ENCODE measurements at regions not wholly inside any gene's neighbourhood (a gene's known extent, or its start where the extent isn't known, plus 50 kb on each side); places are given as distances from the start of the nearest gene placed in this dataset.

DNA sequence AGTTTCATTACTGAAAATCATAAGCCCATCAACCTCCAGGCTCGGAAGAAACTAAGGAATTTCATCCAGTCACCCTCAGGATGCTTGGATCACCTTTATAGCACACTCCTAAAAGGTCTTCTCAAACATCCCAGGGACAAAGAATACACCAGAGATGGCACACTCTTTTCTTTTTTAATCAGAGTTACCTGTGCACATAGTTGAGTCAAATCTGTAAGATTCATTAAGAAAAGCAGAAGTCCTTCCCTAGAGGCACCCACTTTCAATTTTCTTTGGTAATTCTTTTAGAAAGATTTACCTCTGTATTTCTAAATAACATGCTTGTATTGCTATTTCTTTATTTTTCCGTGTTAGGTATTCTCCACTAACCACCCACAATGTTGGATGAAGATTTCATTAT, 50.6 kb upstream of the IL6 start:
- no peak for DNase-seq (ENCODE audit: extremely low spot score, insufficient read length, low read depth)
- peak; percentile 49 for FAIRE-seq

DNA sequence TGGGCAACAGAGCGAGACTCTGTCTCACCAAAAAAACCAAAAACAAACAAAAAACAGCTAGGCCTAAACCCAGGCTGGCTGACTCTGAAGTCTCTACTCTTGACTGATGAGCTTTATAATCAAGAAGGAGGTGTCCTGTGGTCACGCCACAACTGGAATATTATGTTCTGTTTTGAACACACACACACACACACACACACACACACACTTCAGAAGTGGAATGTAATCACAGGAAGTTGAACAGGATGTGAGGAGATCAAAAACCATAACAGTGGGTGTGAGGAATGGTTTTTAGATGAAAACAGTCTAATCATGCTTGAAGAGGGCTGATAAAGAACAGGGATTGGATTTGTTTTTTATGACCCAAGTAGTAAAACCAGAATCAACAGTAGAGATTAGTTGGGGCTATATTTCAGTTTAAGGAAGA, 51.1 kb upstream of the IL6 start:
- DNase-seq (ENCODE audit: extremely low spot score, insufficient read length, low read depth) (no peak), FAIRE-seq (peak; percentile 29)

GRCh38 chr7:22675421-22675820, 51.6 kb upstream of the IL6 start:
- no peak for DNase-seq (ENCODE audit: extremely low spot score, insufficient read length, low read depth)
- no peak for FAIRE-seq

DNA sequence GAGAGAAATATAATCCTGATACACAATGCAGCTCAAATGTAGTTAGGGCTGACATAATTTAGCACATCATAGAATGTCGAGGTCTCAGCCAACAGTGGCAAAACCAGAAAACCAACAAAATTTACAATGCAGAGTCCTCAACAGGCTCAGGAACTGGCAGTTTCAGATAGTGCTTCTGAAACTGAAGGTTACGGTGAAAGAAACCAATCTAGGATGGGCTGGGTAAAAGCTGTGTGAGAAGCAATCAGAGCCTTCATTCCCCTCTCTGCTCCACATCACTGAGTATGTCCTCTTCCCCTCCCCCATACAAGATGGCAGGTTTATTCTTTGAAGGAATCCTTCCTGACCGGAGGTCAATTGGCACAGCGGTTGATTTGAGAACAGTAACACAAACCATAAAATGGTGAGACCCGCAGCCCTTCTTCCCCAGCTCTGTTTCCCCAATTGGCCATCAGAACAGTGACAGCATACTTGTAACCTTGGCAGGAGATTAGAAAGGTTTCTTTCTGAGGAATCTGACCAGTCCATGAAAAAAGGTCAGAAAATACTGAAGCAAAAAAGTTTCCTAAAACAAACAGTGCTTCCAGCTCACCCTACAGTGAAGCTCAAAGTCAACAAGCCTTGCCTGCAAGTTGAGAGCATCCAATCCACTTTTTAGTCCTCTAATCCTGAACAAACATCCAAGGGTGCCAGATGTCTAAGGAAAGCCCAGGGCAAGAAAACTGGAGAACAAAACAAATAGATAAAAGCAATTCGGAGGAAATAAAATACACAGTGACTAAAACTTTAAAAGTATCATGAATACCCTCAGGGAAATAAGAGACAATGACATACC, 53.9 kb upstream of the IL6 start:
- FAIRE-seq = peak; percentile 78
- DNase-seq (ENCODE audit: extremely low spot score, insufficient read length, low read depth) = no peak

DNA sequence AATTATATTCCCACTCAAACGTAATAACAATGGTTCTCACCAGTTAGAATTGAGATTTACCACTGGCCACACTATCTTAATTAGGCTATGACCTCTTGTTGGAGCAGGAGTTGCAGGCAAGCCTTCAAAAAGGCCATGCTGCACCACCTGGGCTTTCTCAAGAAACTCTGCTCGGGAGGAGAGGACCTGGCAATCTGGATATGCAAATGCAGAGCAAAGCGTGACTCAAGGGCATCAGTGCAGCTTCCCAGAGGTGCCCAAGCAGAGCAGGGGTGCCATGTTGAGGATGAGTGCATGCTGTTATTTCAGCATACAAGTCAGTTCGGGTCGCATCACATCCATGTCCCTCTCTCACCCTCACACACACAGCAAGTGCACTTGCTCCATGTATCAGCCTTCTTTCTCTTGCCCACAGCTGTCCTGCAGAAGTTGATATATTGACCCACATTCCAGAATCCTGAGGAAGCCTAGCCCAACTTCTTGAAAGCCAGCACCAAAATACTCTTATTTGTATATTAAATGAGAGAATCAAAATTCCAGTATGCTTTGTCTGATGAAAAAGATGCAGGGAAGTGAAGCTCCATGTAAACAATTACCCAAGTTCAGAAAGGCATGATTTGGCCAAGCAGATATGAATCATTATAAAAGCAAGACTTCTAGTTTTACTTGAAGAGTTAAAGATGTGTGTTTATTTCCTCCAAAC, 55.7 kb upstream of the IL6 start:
- FAIRE-seq = no peak
- no peak for DNase-seq (ENCODE audit: extremely low spot score, insufficient read length, low read depth)

DNA sequence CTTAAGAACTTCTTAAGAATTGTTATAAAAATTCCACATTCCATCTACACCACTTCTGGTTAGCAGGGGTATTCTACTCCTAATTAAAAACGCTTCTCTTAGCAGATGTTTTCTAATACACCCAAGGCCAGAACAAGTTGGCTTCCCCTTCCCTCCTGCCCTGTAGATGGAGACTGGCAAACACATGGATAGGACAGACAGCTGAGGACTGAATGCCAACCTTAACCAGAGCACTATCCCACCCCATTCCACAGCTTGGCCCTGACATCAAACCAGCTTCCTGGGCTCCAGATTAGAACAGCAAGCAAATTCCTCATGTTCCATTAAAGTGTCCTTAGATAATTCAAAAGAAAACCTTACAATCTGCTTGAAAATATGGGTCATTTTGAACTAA, 56.6 kb upstream of the IL6 start:
- no peak for FAIRE-seq

DNA sequence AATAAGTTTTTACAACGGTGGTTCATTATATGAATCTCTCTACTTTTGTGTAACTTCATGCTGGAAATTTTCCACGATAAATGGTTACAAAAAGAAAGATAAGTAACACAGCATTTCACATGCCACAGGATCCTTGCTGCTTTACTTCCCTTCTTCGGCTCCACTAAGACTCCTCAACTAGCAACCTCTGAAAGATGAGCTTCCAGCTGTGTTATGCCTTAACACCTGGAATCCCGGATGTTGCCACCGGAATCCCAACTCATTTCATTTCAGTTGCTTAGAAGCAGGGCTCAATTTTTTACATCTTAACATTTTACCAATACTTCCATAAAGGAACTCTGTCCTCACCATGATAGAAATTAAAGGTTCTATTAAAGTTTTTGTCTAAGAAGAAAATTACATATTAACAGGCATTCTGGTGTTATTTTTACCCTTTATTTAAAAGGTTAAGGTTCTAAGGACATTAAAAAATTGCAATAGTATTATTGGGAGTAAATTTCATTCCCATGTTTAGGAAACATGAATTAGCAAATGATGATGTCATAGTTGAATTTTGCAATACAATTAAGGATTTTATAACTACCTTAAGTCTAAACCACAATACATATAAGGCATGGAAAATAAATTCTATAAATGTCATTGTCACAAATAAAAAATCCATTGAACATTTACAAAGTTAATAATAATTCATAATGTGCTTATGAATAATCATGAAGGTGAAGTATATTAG, 57.1 kb upstream of the IL6 start:
- FAIRE-seq (no peak), DNase-seq (ENCODE audit: extremely low spot score, insufficient read length, low read depth) (no peak)

More for the DNA sequence above, 56.6 kb upstream of the IL6 start:
- DNase-seq (ENCODE audit: extremely low spot score, insufficient read length, low read depth) = no peak

DNA sequence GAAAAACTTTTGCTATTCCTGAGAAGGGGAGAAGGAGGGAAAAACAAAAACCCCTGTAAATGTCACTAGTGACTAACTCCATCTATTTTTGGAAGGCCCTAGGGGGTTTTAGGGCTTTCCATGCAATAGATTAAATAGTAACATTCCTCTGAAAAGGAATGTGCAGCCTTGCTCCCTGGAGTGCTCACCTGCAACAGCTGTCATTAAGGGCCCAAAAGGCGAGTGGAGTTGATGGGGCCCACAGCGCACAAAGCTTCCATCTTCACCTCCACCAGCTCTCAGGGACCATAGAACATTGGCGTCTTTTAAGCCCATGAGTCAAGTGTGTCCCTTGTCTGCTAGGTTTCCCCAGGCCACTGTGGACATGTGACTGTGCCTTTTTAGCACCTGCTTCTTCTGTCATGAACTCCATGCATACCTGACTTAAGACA, 58.0 kb upstream of the IL6 start:
- FAIRE-seq (no peak), DNase-seq (ENCODE audit: extremely low spot score, insufficient read length, low read depth) (no peak)

GRCh38 chr7:22667562-22668239, 59.3 kb upstream of the IL6 start:
- DNase-seq (ENCODE audit: extremely low spot score, insufficient read length, low read depth) (no peak), FAIRE-seq (no peak)

- FAIRE-seq (no peak), DNase-seq (ENCODE audit: extremely low spot score, insufficient read length, low read depth) (no peak)
Measured at GRCh38 chr7:22667187-22667561, 59.8 kb upstream of the IL6 start.

DNA sequence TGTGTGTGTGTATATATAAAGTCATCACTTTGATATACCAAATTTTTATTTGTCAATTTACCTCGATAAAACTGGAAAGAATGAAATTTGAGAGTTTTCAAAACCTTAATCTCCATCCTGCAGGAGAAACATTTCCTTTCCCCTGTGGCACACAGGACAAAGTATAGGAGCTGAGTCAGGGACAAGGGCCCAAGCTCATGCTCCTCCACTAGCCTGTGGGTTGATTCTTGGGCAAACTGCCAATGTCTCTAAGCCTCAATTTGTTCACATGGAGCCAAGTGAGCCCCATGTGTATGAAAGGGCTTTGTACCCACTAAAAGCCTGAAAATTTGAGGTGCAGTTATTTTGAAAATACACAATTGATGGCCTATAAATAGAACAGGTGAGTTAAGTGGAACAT, 60.3 kb upstream of the IL6 start:
- no peak for DNase-seq (ENCODE audit: extremely low spot score, insufficient read length, low read depth)
- FAIRE-seq = no peak

GRCh38 chr7:22665923-22666322, 61.1 kb upstream of the IL6 start:
- no peak for DNase-seq (ENCODE audit: extremely low spot score, insufficient read length, low read depth)
- FAIRE-seq = no peak

DNA sequence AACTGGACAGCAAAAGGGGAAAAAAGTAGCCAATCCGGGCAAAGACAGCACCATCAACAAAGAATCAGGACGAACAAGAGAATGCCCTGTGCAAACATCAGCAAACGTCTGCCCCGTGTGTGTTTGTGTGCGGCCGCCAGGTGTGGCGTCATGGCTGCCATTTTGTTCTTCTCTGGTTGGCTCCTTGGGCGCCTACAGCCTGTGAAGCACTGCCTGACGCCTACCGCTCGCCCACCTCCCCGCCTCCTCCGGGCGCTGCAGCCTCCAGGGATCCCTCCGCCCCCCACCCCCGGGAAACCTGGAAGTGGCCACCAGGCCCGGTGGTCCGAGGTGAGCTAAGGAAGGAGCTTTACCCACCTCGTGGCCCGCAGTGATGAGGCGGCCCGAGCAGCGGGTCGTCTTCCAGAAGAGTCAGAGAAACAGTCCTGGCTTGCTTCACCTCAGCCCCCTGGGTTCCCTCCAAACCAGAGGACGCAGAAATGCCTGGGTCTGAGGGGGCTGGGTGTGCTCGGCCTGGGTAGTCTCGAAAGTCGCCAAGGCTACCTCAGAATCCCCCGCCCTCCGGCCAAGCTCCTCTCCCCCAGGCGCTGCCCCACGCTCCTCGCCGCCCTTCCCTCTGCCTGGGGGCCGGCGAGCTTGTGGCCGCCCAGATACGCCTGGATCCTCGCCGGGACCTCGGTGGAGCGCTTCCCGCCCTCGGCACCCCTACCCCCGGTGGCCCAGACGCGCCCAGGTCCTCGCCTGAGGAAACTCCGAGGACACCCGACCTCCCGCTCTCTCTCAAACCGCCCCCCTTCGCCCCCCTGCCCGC, 61.8 kb upstream of the IL6 start:
- no peak for FAIRE-seq
- DNase-seq (ENCODE audit: extremely low spot score, insufficient read length, low read depth) = no peak

DNA sequence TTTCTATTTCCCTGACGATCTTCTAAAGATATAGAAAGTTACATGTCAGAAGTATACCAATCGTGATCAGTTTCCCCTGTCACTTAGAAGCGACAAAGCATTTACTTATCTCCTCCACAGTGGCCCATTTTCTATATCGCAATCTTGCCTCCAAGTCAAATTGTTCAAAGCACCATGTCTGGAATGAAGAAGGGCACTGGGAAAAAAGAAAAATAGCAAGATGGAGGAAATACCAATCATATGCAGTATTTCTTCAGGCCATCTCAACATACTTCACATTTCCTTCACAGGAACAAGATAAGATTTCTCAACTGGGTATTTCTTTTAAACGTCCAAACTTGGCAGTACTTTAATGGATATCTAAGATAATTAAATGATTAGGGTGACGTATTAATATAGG, 63.3 kb upstream of the IL6 start:
- FAIRE-seq (no peak), DNase-seq (ENCODE audit: extremely low spot score, insufficient read length, low read depth) (no peak)

GRCh38 chr7:22663357-22663718, 63.7 kb upstream of the IL6 start:
- no peak for DNase-seq (ENCODE audit: extremely low spot score, insufficient read length, low read depth)

DNA sequence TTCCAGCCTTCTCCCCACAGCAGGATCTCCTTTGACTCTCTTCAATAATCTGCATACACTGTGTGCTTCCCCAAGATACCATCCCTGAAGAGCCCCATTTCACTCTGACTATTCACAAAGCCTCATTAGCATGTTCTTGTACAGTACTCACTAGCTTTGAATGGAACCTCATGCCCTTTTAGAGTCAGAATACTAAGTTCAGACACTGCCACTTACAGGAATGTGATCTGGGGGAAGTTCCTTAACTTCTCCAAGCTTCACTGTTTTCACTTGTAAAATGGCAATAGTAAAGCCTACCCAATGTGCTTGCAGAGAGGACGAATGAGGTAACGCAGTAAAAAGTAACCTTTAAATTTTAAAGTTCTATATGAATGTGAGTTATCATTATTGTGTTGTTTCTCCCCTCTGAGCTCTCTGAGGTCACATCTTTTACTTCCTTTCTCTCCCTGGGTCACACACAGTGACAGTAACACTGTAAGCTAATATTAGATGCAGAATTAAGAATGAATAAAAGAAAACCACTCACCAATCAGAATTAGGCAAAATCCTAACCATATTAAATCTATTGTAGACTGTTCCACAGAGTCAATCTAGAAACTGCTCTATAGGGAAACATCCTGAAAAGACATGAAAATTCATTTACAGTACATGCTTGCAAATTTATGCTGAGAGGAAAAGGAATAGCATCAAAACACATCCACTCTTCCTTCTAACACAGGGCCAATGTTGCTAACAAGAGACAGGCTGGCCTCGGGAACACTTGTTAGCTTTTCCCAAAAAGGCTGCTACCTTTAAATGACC, 64.2 kb upstream of the IL6 start:
- no peak for DNase-seq (ENCODE audit: extremely low spot score, insufficient read length, low read depth)
- FAIRE-seq = peak; percentile 33

More at GRCh38 chr7:22663357-22663718, 63.7 kb upstream of the IL6 start:
- peak; percentile 62 for FAIRE-seq

DNA sequence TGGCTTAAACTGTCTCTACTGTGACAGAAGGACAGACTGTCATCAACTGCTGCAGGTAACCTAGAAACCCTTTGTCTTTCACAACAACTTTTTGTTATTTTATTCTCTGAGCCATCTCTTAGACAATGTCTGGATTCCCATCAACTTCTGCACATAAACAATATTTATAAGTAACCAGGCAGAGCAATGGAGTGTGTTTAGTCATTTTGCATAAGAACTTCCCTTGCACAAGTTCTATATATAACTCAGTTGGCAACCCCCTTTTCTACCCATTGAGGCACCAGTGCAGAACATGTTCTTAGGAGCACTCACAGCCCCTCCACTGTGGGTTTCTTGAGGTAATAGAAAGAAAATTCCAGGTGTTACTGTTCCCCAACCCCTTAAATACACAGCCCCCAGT, 65.0 kb upstream of the IL6 start:
- FAIRE-seq (peak; percentile 24), DNase-seq (ENCODE audit: extremely low spot score, insufficient read length, low read depth) (no peak)

DNA sequence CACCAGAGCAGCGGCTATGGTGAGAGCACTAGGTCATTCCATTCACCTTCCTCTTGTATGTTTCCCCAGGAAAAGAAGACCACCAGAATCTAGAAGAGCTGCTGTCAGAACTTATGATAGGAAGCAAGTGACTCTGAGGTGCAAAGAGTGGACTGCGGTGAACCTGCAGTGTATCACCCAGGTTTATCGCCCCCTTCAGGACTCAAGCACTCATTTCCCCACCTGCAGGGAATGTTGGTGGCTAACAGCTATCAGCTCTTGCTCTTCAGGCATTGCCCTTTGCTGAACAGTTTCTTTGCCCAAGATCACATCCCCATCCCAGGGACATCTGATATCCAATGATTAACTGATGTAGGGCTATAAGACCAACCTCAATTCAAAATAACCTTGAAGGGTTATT, 66.3 kb upstream of the IL6 start:
- FAIRE-seq (peak; percentile 61), DNase-seq (ENCODE audit: extremely low spot score, insufficient read length, low read depth) (no peak)

DNA sequence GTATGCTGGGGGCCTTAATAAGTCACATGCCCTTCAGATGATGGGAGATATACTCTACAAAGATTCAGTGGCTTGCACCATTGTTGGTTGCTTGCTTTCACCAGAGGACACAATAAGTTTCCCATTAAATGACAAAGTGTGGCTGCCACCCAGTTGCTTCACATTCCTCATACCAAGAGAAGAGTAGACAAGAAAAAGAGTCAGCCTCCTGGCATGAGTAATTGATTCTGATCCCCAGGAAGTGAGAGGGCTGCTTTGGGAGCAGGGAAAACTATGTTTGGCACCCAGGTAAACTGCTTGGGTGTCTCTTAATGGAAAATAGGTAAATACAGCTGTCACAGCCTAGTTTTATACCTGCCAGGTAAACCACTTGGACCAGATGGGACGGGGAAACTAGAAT, 66.7 kb upstream of the IL6 start:
- DNase-seq (ENCODE audit: extremely low spot score, insufficient read length, low read depth) = no peak
- FAIRE-seq = no peak

All from GM18507 (cell line).